NOMO-1 (cell line): ENCODE measurements at regions not wholly inside any gene's neighbourhood (a gene's known extent, or its start where the extent isn't known, plus 50 kb on each side); places are given as distances from the start of the nearest gene placed in this dataset.

Source experiments
- DNase-seq, 2 experiments: peaks; one replicate each; lab custom pipeline; 2025; ENCODE audit not compliant: unreplicated experiment in 2 of 2; lab: John Stamatoyannopoulos, UW

- DNase-seq = no peak
These were observed 153.1 kb downstream of the PCDH17 start for GRCh38 chr13:57784633-57785032.

- no peak for DNase-seq
These were observed 155.7 kb downstream of the PCDH17 start for GRCh38 chr13:57787058-57787791.

- DNase-seq = no peak
These were observed 168.1 kb downstream of the PCDH17 start for GRCh38 chr13:57799624-57800023.

- no peak for DNase-seq
These were observed 182.1 kb downstream of the PCDH17 start for GRCh38 chr13:57813651-57814050.

- no peak for DNase-seq
These were observed 184.1 kb downstream of the PCDH17 start for GRCh38 chr13:57815600-57815999.

GRCh38 chr13:57820924-57821323 is 189.4 kb downstream of the PCDH17 start:
- DNase-seq = no peak

- no peak for DNase-seq
These were observed 192.2 kb downstream of the PCDH17 start for GRCh38 chr13:57823704-57824103.

- no peak for DNase-seq
These were observed 192.6 kb downstream of the PCDH17 start for GRCh38 chr13:57824121-57824520.

GRCh38 chr13:57825066-57825465 is 193.5 kb downstream of the PCDH17 start:
- no peak for DNase-seq

GRCh38 chr13:57829496-57829895 is 198.0 kb downstream of the PCDH17 start:
- no peak for DNase-seq

- no peak for DNase-seq
These were observed 200.6 kb downstream of the PCDH17 start for GRCh38 chr13:57832187-57832586.

- no peak for DNase-seq
These were observed 206.3 kb downstream of the PCDH17 start for GRCh38 chr13:57837801-57838200.

GRCh38 chr13:57843521-57843920 is 212.0 kb downstream of the PCDH17 start:
- no peak for DNase-seq

- DNase-seq = no peak
These were observed 215.1 kb downstream of the PCDH17 start for GRCh38 chr13:57846600-57847173.

GRCh38 chr13:57857945-57858344 is 226.4 kb downstream of the PCDH17 start:
- no peak for DNase-seq

GRCh38 chr13:57858376-57858775 is 226.8 kb downstream of the PCDH17 start:
- no peak for DNase-seq

GRCh38 chr13:57862879-57863278 is 231.3 kb downstream of the PCDH17 start:
- DNase-seq = no peak

GRCh38 chr13:57865600-57866294 is 234.2 kb downstream of the PCDH17 start:
- peak in 1 of 2 experiments; percentile 27 for DNase-seq

- no peak for DNase-seq
These were observed 243.0 kb downstream of the PCDH17 start for GRCh38 chr13:57874530-57874929.

GRCh38 chr13:57877601-57878000 is 246.1 kb downstream of the PCDH17 start:
- DNase-seq = no peak

GRCh38 chr13:57878291-57878690 is 246.7 kb downstream of the PCDH17 start:
- DNase-seq = no peak

- no peak for DNase-seq
These were observed 265.7 kb downstream of the PCDH17 start for GRCh38 chr13:57897225-57897624.
